GM04503 (cell line): ENCODE measurements at regions not wholly inside any gene's neighbourhood (a gene's known extent, or its start where the extent isn't known, plus 50 kb on each side); places are given as distances from the start of the nearest gene placed in this dataset.
"Not testable (repeated sequence)": the region's sequence is repeated elsewhere in the genome, so short reads cannot be mapped to it uniquely, and the experiment has no call there.

Experiments used
- DNase-seq: peaks from one replicate; pipeline ENCODE4 v3.0.0-alpha.2; 2012; ENCODE audit warnings: low read depth

DNA sequence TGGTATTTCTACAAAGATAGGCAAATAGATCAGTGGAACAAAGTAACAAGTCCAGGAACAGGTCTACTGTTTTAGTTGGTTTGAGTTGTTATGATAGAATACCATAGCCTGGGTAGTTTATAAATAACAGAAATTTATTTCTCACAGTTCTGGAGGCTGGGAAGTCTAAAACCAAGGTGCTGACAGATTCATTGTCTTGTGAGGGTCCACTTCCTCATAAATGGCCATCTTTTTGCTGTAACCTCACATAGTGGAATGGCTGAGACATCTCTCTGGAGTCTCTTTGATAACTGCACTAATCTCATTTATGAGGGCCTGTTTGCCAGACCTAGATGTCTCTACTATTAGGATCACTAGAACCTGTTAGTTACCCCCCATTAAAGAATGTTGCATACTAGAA, 152.3 kb upstream of the MYRIP start:
- no peak for DNase-seq

DNA sequence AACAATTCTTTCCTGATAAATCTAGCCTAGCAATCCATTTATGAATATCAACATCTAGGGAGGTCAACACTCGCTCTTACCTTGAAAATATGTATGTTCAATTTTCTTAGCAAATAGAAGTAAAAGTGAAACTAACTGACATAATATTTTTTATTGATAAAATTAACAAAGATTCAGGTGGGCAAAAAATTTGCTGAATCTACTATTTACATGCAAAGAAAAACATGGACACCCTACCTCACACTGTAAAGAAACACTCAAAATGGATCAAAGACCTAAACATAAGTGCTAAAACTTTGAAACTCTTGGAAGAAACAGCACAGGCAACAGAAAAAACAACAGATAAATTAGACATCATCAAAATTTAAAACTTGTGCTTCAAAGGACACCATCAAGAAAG, 151.6 kb upstream of the MYRIP start:
- DNase-seq = no peak

DNA sequence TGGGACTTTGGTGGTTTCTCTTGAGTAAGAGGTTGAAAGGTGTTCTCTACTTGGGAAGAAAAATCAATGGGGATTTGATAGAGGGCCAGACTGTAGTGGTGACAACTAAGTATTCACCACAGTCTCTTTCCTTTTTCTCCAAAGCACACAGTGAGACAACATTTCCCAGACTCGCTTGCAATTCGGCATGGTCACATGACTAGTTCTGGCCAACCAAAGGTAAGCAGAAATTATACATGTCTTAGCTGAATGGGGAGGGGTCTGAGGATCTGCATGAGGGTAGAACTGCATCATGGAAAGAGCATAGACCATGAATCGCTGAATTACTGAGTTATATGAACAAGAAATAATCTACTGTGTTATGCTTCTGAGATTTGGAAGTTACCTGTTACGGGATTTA, 144.5 kb upstream of the MYRIP start:
- DNase-seq = no peak

DNA sequence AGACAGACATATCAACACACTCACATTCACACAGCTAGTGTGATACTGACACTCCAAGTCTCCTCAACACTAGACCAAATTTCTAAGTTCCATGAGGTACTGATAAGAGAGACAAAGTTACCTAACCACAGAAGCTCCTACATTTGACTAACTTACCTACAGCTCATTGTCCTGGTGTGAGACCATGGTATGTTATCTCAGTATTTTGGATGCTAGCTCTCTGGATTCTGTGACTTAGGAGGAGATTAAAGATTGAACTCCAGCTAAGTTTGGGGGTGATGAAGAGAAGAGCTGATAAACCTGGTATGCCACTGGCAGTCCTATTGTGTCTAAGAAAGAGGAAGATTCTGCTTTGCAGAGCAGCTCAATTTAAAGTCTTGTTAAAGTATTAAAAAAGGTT, 144.0 kb upstream of the MYRIP start:
- no peak for DNase-seq

DNA sequence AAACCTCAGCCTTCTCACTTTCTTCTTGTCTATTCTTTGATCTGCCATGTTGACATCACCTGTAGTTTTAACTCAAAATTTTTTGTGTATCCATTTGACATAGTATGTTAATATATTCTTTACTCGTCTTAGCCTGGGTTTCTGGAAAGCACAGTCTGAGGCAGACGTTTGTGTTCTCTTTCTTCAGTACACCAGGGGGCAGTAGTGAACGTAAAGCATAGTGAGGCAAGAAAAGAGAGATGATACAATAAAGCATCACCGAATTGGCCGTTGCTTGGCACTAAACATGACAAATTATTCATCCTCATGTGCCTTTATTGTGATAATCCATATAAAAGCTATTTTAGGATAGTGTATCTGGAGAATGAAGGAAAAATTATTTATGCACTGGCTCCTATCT, 141.0 kb upstream of the MYRIP start:
- DNase-seq = no peak

DNA sequence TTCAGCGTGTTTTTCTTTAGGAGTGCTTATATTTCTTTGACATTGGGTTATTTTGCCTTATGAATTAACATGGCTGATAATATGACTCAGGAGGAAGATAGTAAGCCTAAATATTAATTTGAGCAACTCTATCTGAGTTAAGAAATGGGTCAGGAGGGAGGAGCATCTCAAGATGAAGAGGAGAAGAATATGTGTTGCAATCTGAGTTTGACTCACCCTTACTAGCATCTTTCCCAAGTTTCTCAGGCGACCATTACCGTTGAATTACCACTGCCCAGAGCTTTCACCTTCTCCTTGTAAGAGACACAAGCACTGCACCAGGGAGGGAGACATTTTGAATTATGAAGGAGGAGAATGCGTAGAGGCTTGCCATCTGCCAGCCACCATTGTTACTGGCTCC, 138.3 kb upstream of the MYRIP start:
- no peak for DNase-seq

DNA sequence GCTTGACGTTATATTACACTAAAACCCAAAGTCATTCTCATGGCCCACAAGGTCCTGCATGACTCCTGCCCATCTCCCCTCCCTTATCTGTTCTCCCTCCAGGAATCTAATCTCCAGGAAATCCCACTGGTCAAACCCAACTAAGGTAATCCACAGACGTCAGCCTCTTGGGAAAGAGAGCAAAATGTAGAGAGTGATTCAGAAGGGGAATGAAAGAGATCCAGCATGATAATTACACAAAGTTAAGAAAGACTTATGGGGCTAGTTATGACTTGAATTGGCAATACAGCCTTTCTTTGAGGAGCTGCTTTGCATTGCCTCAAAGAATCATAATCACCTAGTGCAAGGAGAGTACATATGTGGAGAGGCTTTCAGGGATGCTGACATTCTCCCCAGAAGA, 137.8 kb upstream of the MYRIP start:
- no peak for DNase-seq

DNA sequence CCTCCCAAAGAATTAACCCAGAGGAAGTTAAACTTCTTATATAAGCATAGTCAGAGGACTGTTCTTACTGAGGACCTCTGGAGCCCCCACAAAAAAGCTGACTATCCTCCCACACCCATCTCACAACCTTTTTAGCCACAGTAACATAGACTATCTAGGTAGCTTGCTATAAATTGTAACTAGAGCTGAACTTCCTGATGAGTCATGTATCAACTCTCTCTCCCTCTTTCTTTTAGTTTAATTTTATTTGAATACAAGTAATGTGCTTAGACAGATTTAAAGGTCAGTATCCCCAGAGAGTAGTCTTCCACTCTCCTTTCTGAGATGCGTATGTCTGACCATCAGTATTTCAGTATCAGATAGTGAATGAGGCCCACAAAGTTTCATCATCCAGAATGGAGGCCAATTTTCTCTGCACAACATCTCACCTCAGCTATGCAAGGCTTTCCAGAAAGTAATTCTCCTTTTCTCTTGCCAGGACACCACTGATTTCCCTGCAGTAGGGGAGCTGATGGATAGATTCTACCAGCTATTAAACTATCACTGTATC, 104.0 kb upstream of the MYRIP start:
- no peak for DNase-seq

DNA sequence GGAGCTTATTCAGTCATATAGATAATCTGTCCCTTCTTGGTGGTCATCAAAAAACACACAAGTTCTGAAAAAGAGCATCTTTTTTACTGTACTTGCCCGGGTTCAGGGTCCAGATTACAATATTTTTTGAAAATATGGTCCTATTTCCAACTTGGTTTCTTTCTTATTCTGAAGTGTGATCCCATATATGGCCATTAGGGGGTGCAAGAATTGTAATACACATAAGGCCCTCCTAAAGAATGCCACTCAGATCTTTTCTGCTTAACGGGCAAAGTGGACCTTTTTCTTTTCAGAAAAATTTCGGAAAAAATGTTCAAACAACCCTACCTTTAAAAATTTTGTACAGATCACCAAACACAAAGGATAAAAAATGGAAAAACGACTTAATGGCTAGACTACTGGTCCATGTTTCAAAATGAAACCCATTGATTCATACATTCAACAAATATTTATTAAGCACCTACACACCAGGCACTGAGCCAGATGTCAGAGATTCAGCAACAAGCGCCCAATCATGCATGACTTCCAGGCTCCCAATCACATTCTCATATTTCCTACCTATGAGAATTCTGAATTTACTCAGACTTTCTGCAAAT, 102.0 kb upstream of the MYRIP start:
- no peak for DNase-seq

DNA sequence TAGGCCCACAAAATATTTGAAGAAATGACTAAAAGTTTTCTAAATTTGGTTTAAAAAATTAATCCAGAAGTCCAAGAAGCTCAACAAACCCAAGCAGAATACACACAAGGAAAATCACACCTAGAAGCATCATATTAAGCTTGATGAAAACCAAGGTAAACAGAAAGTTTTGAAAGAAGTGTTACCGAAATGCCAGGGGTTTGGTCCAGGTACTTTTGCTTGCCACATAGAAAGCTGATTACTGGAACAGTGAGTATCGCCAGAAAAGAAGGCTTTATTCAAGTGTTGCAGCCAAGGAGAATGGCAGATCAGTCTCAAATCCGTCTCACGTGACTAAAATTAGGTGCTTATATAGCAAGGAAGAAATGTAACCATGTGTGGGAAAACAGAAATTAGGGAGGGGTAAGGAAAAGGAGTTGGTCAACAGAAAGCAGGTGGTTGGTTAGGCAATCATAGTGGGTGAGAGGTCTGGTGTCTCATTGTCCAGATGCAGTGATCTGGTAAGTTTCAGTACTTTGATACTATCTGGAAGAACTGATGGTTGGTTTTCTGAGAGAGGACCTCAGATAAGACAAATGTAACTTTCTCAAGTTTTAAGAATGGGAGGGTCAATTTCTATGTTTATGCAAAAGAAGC, 96.9 kb upstream of the MYRIP start:
- DNase-seq = no peak

DNA sequence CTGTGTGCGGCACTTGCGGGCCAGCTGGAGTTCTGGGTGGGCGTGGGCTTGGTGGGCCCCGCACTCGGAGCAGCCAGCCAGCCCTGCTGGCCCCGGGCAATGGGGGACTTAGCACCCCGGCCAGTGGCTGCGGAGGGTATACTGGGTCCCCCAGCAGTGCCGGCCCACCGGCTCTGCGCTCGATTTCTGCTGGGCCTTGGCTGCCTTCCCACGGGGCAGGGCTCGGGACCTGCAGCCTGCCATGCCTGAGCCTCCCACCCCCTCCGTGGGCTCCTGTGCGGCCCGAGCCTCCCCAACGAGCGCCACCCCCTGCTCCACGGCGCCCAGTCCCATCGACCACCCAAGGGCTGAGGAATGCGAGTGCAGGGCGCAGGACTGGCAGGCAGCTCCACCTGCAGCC, 96.1 kb upstream of the MYRIP start:
- not testable (repeated sequence) for DNase-seq

DNA sequence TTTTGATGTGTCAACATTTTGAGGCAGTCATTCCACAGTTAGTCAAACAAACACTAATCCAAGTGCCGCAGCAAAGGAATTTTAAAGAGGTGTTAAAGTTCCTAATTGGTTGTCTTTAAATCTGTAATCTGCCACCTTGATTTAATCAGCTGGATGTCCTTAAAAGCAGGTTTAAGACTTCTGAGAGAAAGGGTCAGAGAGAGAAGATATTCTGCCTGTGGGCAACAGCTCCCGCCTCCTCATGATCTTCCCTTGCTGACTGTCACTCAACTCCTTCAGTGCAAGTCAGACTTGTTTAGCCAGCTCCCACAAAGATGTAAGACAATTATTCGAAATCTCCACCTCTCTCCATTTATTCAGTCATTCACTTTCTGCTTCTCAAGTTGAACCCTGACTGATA, 92.6 kb upstream of the MYRIP start:
- no peak for DNase-seq

DNA sequence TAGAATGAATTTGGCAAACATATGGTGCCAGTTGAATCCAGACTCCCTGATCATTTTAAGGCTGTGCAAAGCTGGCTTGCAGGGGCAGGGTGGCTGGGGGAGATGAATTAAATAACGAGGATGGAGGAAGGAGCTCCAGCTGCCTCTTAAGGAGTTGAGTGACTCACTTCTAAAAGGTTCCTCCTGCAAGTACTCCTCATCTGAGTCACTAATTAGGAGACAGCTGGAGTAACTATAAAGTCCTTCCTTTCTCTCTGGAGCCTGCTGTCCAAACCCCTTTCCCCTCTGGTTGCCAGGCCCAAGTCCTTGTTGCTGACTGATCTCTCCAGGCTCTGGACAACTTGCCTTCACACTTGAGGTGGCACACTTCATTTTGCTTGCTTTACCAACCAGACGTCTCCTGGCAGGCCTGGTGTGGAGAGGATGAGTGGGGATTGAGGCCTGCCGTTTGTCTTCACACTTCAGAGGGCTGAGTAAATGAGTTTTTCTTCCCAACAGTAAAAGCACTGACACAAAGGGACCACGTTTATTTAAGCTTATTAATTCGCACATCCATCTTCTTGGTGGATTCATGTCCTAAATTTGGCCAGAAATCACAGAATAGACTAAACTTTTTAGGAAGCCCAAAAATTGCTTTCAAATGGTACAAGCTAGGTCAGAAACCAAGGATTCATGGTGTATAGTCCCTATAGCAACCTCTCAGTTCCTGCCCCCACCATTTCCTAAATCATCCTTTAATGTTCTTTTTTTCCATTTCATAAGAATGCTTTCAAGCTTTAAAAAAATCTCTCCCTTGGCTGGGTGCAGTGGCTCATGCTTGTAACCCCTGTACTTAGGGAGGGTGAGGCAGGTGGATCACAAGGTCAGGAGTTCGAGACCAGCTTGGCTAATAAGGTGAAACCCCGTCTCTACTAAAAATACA, 90.5 kb upstream of the MYRIP start:
- peak; percentile 40 for DNase-seq

DNA sequence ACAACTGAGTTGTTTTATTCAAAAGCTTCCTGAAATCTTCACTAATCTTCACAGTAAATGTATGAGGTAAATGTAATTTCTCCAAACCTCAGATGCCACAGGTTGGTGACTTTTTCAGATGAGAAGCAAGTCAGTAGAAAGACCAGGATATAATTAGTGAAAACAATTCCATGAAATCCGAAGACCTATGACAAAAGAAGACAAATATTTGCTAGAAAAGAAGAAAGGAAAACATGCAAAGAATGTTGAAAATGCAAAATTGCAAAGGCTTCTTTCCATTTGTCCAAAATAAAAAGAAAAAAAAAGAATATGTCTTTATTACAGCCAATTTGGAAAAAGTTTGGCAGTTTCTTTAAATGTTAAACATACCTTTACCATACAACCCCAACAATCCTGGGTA, 88.3 kb upstream of the MYRIP start:
- DNase-seq = no peak

DNA sequence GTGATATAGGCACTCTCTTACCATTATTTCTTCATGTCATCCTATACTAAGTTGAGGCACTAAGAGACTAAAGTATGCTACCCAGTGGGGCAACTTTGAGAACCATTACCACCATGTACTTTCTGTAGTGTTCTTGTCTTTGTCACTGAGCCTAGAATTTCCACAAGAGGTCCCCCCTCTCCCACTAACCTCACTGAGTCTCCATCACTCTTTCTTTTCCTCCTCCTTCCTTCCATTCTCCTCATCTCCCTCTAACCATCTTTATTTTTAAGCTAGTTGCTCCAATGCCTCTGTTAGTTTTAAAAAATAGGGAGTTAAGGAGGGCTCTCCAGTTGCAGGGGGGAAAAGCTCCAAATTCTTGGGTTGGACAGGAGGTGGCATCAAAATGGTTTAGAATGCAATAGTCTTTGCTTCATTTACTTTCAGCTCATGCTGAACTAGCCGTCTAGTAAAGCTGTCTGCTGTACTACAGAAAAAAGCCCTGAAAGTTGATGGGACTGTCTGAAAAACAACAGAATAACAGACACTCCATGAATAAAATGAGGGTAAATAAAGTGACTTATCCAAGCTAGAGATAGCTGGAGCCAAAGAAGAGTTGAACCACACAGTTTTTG, 85.1 kb upstream of the MYRIP start:
- no peak for DNase-seq

DNA sequence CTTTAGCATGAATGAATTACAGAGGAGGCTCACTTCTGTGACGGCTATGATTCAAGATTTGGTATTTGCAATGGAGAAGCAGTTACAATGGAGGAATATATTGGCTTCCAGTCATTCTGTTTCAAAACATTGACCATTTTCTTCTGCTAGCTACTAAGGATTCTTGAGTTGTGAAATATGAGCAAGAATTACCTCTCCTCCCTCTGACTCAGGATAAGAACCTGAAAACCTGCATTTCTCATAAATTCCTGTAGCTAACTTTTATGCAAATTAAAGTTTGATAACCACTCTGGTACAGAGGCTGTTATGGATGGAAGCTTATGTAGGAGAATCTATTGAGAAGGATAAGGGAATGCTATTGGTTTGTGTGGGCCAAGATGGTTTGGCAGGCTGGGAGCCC, 84.1 kb upstream of the MYRIP start:
- no peak for DNase-seq

DNA sequence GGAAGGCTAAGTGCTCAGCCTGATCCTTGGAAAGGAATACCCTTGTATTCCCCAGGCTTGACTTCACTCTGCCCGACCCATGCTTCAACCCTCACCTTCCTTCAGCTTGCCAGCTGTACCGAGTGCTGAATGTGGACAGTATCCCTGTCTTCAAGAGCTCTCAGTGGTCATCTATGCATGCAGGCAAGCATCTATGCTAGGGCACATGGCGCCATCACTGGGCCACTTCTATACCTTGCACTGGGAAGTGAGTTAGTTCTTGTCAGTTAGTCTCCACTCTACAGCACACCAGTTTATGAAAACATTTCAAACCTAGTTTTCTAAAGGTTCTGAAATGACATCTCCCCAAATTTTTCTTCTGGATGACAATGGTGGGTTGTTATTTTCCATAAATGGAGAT, 82.0 kb upstream of the MYRIP start:
- DNase-seq = no peak

DNA sequence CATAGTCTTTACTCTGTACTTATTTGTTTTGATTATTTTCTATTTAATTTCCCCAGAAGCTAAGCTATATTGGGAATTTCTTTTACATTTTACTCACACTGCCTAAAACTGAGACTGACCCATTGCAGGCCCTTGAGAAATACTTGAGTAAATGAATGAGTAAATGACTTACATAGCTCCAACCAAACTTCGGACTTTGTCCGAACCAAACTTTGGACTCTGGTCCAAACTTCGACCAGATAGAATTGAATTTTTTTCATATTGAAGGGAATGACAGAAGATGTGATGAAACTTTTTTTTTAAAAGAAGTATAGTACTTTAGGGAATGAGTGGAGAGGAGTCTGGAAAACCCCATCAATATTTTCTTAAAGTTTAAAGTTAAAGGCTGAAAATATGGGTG, 75.6 kb upstream of the MYRIP start:
- no peak for DNase-seq

DNA sequence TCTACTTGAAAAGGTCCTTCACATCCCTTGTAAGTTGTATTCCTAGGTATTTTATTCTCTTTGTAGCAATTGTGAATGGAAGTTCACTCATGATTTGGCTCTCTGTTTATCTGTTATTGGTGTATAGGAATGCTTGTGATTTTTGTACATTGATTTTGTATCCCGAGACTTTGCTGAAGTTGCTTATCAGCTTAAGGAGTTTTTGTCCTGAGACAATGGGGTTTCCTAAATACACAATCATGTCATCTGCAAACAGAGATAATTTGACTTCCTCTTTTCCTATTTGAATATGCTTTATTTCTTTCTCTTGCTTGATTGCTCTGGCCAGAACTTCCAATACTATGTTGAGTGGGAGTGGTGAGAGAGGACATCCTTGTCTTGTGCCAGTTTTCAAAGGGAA, 69.8 kb upstream of the MYRIP start:
- not testable (repeated sequence) for DNase-seq

DNA sequence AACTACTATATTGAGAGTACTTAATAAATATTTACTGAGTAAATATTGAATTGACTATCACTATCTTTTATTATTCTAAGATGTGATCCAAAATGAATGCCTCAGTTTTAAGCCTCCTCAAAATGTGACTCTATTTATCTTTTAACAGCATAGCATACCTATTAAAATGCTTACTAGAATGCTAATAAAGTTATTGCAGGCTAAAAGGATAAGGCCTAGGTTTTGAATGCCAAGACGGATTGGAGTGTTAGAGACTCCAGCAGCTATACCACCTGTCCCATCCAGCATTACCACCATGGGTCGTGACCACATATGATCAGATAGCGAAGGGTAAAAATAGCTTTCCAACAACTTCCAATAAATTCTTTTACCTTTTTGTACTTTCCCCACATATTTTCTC, 64.7 kb upstream of the MYRIP start:
- DNase-seq = no peak

DNA sequence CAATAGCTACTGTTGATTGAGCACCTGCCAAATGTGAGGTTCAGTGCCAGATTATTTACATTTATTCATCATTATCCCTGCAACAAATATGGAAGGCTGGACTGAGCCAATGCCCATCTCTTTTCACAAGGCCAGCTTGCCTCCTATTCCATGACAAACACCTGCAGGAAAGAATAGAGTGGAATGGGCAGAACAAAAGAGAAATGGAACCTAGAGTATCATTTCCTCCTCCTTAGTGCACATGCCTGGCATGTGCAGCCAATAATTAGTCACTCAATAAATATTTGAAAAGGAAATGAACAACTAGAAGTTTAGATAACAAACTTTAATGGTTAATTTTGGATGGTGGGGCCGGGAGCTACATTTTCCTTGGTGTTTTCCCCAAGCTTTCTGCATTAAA, 61.4 kb upstream of the MYRIP start:
- no peak for DNase-seq

DNA sequence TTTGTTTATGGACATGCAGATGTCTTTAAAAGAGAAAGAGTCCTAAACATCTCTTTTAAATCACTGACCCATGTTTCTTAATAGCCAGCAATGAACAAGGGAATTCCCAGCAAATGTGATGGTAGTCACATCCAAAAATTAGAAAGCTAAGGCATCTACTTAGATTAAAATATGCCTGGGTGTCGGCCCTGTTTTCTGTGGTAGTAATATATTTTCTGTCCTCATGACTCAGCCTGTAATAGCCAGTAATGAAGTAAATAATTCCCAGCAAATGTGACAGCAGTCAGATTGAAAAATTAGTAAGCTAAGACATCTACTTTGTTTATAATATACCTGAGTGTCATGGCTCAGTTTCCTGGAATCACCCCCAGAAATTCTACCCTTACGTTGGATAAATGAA, 60.6 kb upstream of the MYRIP start:
- no peak for DNase-seq

DNA sequence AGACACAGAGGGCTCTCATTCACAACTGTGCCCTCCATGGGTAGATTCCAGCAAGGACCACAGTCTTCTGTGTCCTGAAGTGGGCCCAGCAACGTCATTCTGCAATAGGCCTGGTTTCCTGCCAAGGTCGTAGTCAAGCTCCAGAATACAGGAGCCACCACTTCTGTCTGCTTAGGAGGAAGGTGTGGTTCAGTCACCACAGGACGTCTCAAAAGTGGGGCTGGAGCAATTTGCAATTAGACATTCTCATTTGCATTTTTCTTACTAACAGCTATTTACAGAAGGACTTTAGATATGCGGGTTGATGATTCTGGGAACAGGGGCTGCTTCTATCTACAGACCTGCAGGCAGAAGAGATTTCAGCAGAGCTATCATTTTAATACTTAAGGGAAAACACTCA, 58.7 kb upstream of the MYRIP start:
- no peak for DNase-seq
